RWPE1 (cell line): ENCODE measurements at regions not wholly inside any gene's neighbourhood (a gene's known extent, or its start where the extent isn't known, plus 50 kb on each side); places are given as distances from the start of the nearest gene placed in this dataset.
A peak's percentile ranks its signal among the peaks of the same experiment; 100 is the strongest.

Experiments used
- CTCF ChIA-PET: fragments of 350-600 bp; sonication (Branson Sonifier 250); formaldehyde crosslinking; extraction: SDS; loops from one replicate; lab custom pipeline; 2021; lab: Yijun Ruan, JAX
- POLR2A ChIA-PET: fragments of 400-600 bp; formaldehyde crosslinking; extraction: SDS; loops from one replicate; lab custom pipeline; 2020; ENCODE audit warnings: antibody characterized with exemption; ENCODE audit not compliant: low non-redundant PET; lab: Yijun Ruan, JAX
- DNase-seq: peaks from one replicate; pipeline ENCODE4 v3.0.0; 2012; ENCODE audit warnings: low spot score
- H3K27ac ChIP-seq: fragments of 450-650 bp; 2 replicates; pipeline ENCODE4 v1.5.1; 2017
- CTCF ChIP-seq: fragments of 450-650 bp; conservative IDR thresholded peaks from 2 replicates; pipeline ENCODE4 v1.5.1; 2017; ENCODE audit warnings: low read depth, mild to moderate bottlenecking

- no peak for DNase-seq
- peak overlapping the region; percentile 99 for H3K27ac ChIP-seq
- ChIA-PET CTCF (no interaction called here), POLR2A (no interaction called here)
- TF ChIP-seq CTCF = no peak
Measured at GRCh38 chr18:76568731-76569130, 73.7 kb upstream of the ZNF516 start.

GRCh38 chr18:76567835-76568445 lies 72.9 kb upstream of the ZNF516 start:
- no peak for DNase-seq
- H3K27ac ChIP-seq = peak overlapping the region; percentile 99
- POLR2A ChIA-PET = no interaction called here
- no peak for TF ChIP-seq CTCF
- CTCF ChIA-PET = no interaction called here

- ChIA-PET CTCF (no interaction called here), POLR2A (no interaction called here)
- DNase-seq = no peak
- H3K27ac ChIP-seq = peak overlapping the region; percentile 99
- no peak for TF ChIP-seq CTCF
Measured at GRCh38 chr18:76566987-76567386, 71.9 kb upstream of the ZNF516 start.

GRCh38 chr18:76565238-76566173 lies 70.5 kb upstream of the ZNF516 start:
- POLR2A ChIA-PET = no interaction called here
- peak; percentile 90 for DNase-seq
- peak overlapping the region; percentile 99 for H3K27ac ChIP-seq
- no peak for TF ChIP-seq CTCF
- CTCF ChIA-PET = interaction anchor here (0.7 kb wide), 1 partner anchor 10 kb away, joined by 3 read pairs; no protein-coding TSS in a partner anchor

- POLR2A ChIA-PET = no interaction called here
- peak overlapping the region; percentile 99 for H3K27ac ChIP-seq
- no peak for TF ChIP-seq CTCF
- peak; percentile 9 for DNase-seq
- CTCF ChIA-PET = no interaction called here
Measured at GRCh38 chr18:76564655-76565237, 69.7 kb upstream of the ZNF516 start.

GRCh38 chr18:76564117-76564516 lies 69.1 kb upstream of the ZNF516 start:
- H3K27ac ChIP-seq = peak overlapping the region; percentile 99
- CTCF ChIA-PET = no interaction called here
- peak; percentile 85 for DNase-seq
- POLR2A ChIA-PET = no interaction called here
- TF ChIP-seq CTCF = no peak
